Fibroblast of lung (primary cell): ENCODE measurements at regions not wholly inside any gene's neighbourhood (a gene's known extent, or its start where the extent isn't known, plus 50 kb on each side); places are given as distances from the start of the nearest gene placed in this dataset.

Experiments
- DNase-seq, 2 donors: peaks; one replicate each; pipeline versions ENCODE4 v3.0.0 to v3.0.0-alpha.2; 2010; ENCODE audit warnings: low read depth in 2 of 2
- H2AFZ ChIP-seq: 2 replicates; pipeline ENCODE4 v1.5.1; 2012; ENCODE audit warnings: low read length, control low read depth, inconsistent platforms
- H3K27ac ChIP-seq: 2 replicates; pipeline ENCODE4 v1.5.1; 2011; ENCODE audit warnings: low read length, control low read depth; ENCODE audit not compliant: insufficient read depth
- H3K27me3 ChIP-seq: 2 replicates; pipeline ENCODE4 v1.5.1; 2011; ENCODE audit warnings: mild to moderate bottlenecking, low read length; ENCODE audit not compliant: control insufficient read depth, insufficient read depth
- H3K36me3 ChIP-seq: 2 replicates; pipeline ENCODE4 v1.5.1; 2011; ENCODE audit warnings: low read length; ENCODE audit not compliant: control insufficient read depth, insufficient read depth
- H3K4me1 ChIP-seq: 2 replicates; pipeline ENCODE4 v1.5.1; 2011; ENCODE audit warnings: low read length; ENCODE audit not compliant: control insufficient read depth, insufficient read depth; ENCODE audit errors: extremely low read depth
- H3K4me2 ChIP-seq: 2 replicates; pipeline ENCODE4 v1.5.1; 2011; ENCODE audit warnings: low read length, control low read depth; ENCODE audit not compliant: insufficient read depth; ENCODE audit errors: extremely low read depth
- H3K4me3 ChIP-seq, 4 experiments: fragments of 200-600 bp in 1 of 4; sonication (generic) in 1 of 4; replicated peaks in 1 of 4; 2 replicates each; pipeline ENCODE4 v1.5.1; 2011 to 2016; ENCODE audit warnings: low read length in 4 of 4, low read depth in 3 of 4, mild to moderate bottlenecking in 3 of 4, control low read depth in 2 of 4, inconsistent platforms in 1 of 4, mixed read lengths in 1 of 4; ENCODE audit not compliant: insufficient read depth in 1 of 4; ENCODE audit errors: control extremely low read depth in 1 of 4
- H3K79me2 ChIP-seq: 2 replicates; pipeline ENCODE4 v1.5.1; 2012; ENCODE audit warnings: mild to moderate bottlenecking, low read length, inconsistent platforms; ENCODE audit not compliant: control insufficient read depth, insufficient read depth
- H3K9ac ChIP-seq: 2 replicates; pipeline ENCODE4 v1.5.1; 2011; ENCODE audit warnings: mild to moderate bottlenecking, low read length, control low read depth; ENCODE audit not compliant: insufficient read depth
- H3K9me3 ChIP-seq: 2 replicates; pipeline ENCODE4 v1.5.1; 2012; ENCODE audit warnings: low read depth, low read length; ENCODE audit not compliant: control insufficient read depth, insufficient read depth
- H4K20me1 ChIP-seq: 2 replicates; pipeline ENCODE4 v1.5.1; 2011; ENCODE audit warnings: low read length; ENCODE audit not compliant: control insufficient read depth, insufficient read depth; ENCODE audit errors: extremely low read depth
- EZH2 ChIP-seq: IDR thresholded peaks from 2 replicates; pipeline ENCODE4 v1.5.1; 2012; ENCODE audit warnings: low read length, control low read depth, mild to moderate bottlenecking; ENCODE audit errors: missing control alignments
- TF ChIP-seq, protein P1 (sequence below), 2 donors: IDR thresholded peaks in 1 of 2; conservative IDR thresholded peaks in 1 of 2; 1 replicate in 1 of 2; 2 replicates in 1 of 2; pipeline ENCODE4 v1.5.1; 2011 to 2012; ENCODE audit warnings: low read length in 2 of 2, control low read depth in 1 of 2, inconsistent platforms in 1 of 2, low read depth in 1 of 2, mild to moderate bottlenecking in 1 of 2

DNA sequence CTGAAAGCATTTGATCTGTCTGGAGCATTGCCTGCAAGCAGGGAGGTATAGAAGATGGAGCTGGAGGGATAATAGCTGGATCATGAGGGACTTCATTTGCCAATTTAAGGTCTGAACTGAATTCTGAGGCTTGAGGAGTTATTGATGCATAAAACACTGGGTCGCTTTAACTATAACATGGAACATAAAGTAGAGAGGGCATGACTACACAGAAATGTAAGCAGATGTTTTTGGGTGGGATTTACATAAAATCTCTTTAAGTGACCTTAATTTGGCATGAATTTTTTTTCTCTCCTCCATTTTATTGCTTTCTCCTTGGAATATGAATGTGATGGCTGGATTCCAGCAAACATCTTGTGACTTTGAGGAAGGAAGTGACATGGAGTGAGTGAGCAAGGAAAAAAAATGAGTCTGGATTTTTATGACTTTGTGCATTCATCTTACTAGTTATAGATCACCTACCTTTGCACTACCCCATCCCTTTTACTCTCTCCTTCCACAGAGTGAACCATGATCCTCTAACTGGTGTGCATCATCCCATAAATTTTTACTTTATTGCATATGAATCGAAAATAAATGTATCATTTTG lies 356.0 kb downstream of the DUSP6 start:
- no peak for TF ChIP-seq EZH2
- TF ChIP-seq, protein P1, sequence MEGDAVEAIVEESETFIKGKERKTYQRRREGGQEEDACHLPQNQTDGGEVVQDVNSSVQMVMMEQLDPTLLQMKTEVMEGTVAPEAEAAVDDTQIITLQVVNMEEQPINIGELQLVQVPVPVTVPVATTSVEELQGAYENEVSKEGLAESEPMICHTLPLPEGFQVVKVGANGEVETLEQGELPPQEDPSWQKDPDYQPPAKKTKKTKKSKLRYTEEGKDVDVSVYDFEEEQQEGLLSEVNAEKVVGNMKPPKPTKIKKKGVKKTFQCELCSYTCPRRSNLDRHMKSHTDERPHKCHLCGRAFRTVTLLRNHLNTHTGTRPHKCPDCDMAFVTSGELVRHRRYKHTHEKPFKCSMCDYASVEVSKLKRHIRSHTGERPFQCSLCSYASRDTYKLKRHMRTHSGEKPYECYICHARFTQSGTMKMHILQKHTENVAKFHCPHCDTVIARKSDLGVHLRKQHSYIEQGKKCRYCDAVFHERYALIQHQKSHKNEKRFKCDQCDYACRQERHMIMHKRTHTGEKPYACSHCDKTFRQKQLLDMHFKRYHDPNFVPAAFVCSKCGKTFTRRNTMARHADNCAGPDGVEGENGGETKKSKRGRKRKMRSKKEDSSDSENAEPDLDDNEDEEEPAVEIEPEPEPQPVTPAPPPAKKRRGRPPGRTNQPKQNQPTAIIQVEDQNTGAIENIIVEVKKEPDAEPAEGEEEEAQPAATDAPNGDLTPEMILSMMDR (conservative IDR thresholded peaks at IDR 0.05 in 1 of 2, IDR thresholded peaks at IDR 0.05 in 1 of 2; ENCODE audit: low read depth in 1 of 2, low read length in 2 of 2) = no peak
- Histone ChIP-seq H2AFZ (no peak overlapping the region), H3K4me3 (no peak overlapping the region), H3K9me3 (no peaks in the 10 kb centered on the region), H3K4me2 (no peak overlapping the region), H3K27me3 (no peaks in the 10 kb centered on the region), H3K36me3 (no peaks in the 10 kb centered on the region), H3K4me1 (no peaks in the 10 kb centered on the region), H3K9ac (no peak overlapping the region), H3K79me2 (no peaks in the 10 kb centered on the region), H4K20me1 (no peaks in the 10 kb centered on the region), H3K27ac (no peak overlapping the region)
- DNase-seq = no peak

DNA sequence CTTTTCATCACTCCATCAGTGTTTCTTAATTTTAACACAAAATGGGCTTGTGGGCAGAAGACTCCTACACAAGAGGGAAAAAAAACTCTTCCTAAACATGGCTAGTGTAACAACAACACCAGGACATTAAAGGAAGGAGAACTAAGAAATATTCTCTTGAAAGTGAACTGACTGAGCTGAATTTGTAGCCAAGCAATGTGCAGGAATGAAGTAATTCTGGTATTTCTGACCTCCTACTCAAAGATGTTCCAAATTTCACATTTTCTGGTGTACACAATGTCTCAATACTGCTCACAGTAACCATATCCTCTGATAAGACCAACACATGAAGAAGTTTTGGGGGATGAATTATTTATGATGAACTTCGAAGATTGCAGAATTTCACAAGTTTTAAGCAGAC lies 357.3 kb downstream of the DUSP6 start:
- H3K9me3 ChIP-seq = no peaks in the 10 kb centered on the region
- no peak overlapping the region for H3K4me3 ChIP-seq
- no peak for DNase-seq
- TF ChIP-seq EZH2 = no peak
- TF ChIP-seq, protein P1 (conservative IDR thresholded peaks at IDR 0.05 in 1 of 2, IDR thresholded peaks at IDR 0.05 in 1 of 2; ENCODE audit: low read depth in 1 of 2, low read length in 2 of 2) = no peak
- no peaks in the 10 kb centered on the region for H4K20me1 ChIP-seq
- no peaks in the 10 kb centered on the region for H3K4me1 ChIP-seq
- H3K27ac ChIP-seq = no peak overlapping the region
- no peaks in the 10 kb centered on the region for H3K27me3 ChIP-seq
- no peaks in the 10 kb centered on the region for H3K79me2 ChIP-seq
- H2AFZ ChIP-seq = no peak overlapping the region
- H3K9ac ChIP-seq = no peak overlapping the region
- no peaks in the 10 kb centered on the region for H3K36me3 ChIP-seq
- no peak overlapping the region for H3K4me2 ChIP-seq

DNA sequence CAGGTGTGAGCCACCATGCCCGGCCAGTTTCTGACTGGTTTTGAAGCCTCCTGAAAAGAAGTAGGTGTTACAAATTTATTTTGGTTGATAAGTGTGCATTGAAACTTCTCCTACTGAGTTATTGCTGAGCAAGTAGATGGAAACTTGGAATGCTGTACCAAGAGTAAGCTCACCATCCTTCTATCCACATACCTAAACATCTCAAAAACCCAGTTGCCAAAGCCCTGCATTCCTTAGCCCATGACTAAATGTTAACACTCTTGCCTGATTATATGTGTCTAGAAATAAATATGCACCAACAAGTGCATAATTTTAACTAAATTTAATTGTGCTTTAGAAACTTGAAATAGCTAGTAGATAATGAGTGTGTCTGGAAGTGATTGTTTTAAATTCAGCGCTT lies 357.8 kb downstream of the DUSP6 start:
- TF ChIP-seq, protein P1 (conservative IDR thresholded peaks at IDR 0.05 in 1 of 2, IDR thresholded peaks at IDR 0.05 in 1 of 2; ENCODE audit: low read depth in 1 of 2, low read length in 2 of 2) = no peak
- TF ChIP-seq EZH2 = no peak
- H3K27me3 ChIP-seq = no peaks in the 10 kb centered on the region
- H3K4me3 ChIP-seq = no peak overlapping the region
- no peak overlapping the region for H3K9ac ChIP-seq
- H3K27ac ChIP-seq = no peak overlapping the region
- H2AFZ ChIP-seq = no peak overlapping the region
- H3K4me2 ChIP-seq = no peak overlapping the region
- H3K4me1 ChIP-seq = no peaks in the 10 kb centered on the region
- peak in 1 of 2 donors; percentile 47 for DNase-seq
- H3K36me3 ChIP-seq = no peaks in the 10 kb centered on the region
- no peaks in the 10 kb centered on the region for H3K79me2 ChIP-seq
- H4K20me1 ChIP-seq = no peaks in the 10 kb centered on the region
- H3K9me3 ChIP-seq = no peaks in the 10 kb centered on the region
